GM21786 (cell line): ENCODE measurements at regions not wholly inside any gene's neighbourhood (a gene's known extent, or its start where the extent isn't known, plus 50 kb on each side); places are given as distances from the start of the nearest gene placed in this dataset.
"Not testable (repeated sequence)": the region's sequence is repeated elsewhere in the genome, so short reads cannot be mapped to it uniquely, and the experiment has no call there.

Source experiments
- ATAC-seq: cut with Tn5 transposase; IDR thresholded peaks from one replicate; pipeline ENCODE4 v1.9.1; 2021; ENCODE audit not compliant: unreplicated experiment

- no peak for ATAC-seq
Measured at GRCh38 chr9:82489201-82489821, 500.7 kb downstream of the SPATA31D1 start.

GRCh38 chr9:82490019-82490499 lies 501.5 kb downstream of the SPATA31D1 start:
- ATAC-seq: no peak

GRCh38 chr9:82490821-82491220 lies 502.2 kb downstream of the SPATA31D1 start:
- not testable (repeated sequence) for ATAC-seq

GRCh38 chr9:82491604-82492003 lies 503.0 kb downstream of the SPATA31D1 start:
- ATAC-seq: no peak

GRCh38 chr9:82492274-82492673 lies 503.7 kb downstream of the SPATA31D1 start:
- ATAC-seq: no peak

GRCh38 chr9:82495884-82496777 lies 507.6 kb downstream of the SPATA31D1 start:
- ATAC-seq: no peak

GRCh38 chr9:82498541-82499317 lies 510.2 kb downstream of the SPATA31D1 start:
- ATAC-seq: no peak

GRCh38 chr9:82499337-82499736 lies 510.8 kb downstream of the SPATA31D1 start:
- no peak for ATAC-seq

GRCh38 chr9:82504620-82505019 lies 516.0 kb downstream of the SPATA31D1 start:
- no peak for ATAC-seq

GRCh38 chr9:82511626-82512025 lies 523.1 kb downstream of the SPATA31D1 start:
- no peak for ATAC-seq

- ATAC-seq: no peak
Measured at GRCh38 chr9:82512728-82513127, 524.2 kb downstream of the SPATA31D1 start.

- ATAC-seq: no peak
Measured at GRCh38 chr9:82513242-82513751, 524.7 kb downstream of the SPATA31D1 start.

- ATAC-seq: no peak
Measured at GRCh38 chr9:82513976-82514735, 525.6 kb downstream of the SPATA31D1 start.

GRCh38 chr9:82518868-82519267 lies 530.3 kb downstream of the SPATA31D1 start:
- no peak for ATAC-seq

- ATAC-seq: no peak
Measured at GRCh38 chr9:82519332-82519731, 530.8 kb downstream of the SPATA31D1 start.

GRCh38 chr9:82524407-82524806 lies 535.8 kb downstream of the SPATA31D1 start:
- no peak for ATAC-seq

GRCh38 chr9:82526577-82526976 lies 536.4 kb downstream of the RASEF start:
- no peak for ATAC-seq

GRCh38 chr9:82531795-82532194 lies 531.1 kb downstream of the RASEF start:
- ATAC-seq: no peak

- ATAC-seq: no peak
Measured at GRCh38 chr9:82532504-82533180, 530.3 kb downstream of the RASEF start.

GRCh38 chr9:82535432-82535998 lies 527.4 kb downstream of the RASEF start:
- no peak for ATAC-seq
